Panc1 (cell line): ENCODE measurements at regions not wholly inside any gene's neighbourhood (a gene's known extent, or its start where the extent isn't known, plus 50 kb on each side); places are given as distances from the start of the nearest gene placed in this dataset.

Source experiments
- CTCF ChIP-seq: fragments of 450-650 bp; IDR thresholded peaks from 2 replicates; pipeline ENCODE4 v1.5.1; 2017; ENCODE audit warnings: mild to moderate bottlenecking
- POLR2AphosphoS5 ChIP-seq: IDR thresholded peaks from 2 replicates; pipeline ENCODE4 v1.6.1; 2012; ENCODE audit warnings: mild to moderate bottlenecking, low read depth, low read length, moderate library complexity
- REST ChIP-seq, 2 experiments: IDR thresholded peaks; 2 replicates each; pipeline ENCODE4 v1.6.1; 2011 to 2012; ENCODE audit warnings: low read depth in 2 of 2, control low read depth in 1 of 2, low read length in 1 of 2, mild to moderate bottlenecking in 1 of 2, moderate library complexity in 1 of 2; ENCODE audit not compliant: insufficient read depth in 1 of 2

- TF ChIP-seq CTCF (no peak), REST (IDR thresholded peaks at IDR 0.05; ENCODE audit: insufficient read depth in 1 of 2, low read depth in 2 of 2, low read length in 1 of 2) (no peak), POLR2AphosphoS5 (no peak)
Measured at GRCh38 chr4:185912779-185913178, 100.8 kb upstream of the SORBS2 start.
